HG03432 (cell line): ENCODE measurements at regions not wholly inside any gene's neighbourhood (a gene's known extent, or its start where the extent isn't known, plus 50 kb on each side); places are given as distances from the start of the nearest gene placed in this dataset.
"Not testable (repeated sequence)": the region's sequence is repeated elsewhere in the genome, so short reads cannot be mapped to it uniquely, and the experiment has no call there.

Source experiments
- ATAC-seq: cut with Tn5 transposase; IDR thresholded peaks from one replicate; pipeline ENCODE4 v1.9.1; 2021; ENCODE audit warnings: mild to moderate bottlenecking, moderate library complexity; ENCODE audit not compliant: unreplicated experiment

DNA sequence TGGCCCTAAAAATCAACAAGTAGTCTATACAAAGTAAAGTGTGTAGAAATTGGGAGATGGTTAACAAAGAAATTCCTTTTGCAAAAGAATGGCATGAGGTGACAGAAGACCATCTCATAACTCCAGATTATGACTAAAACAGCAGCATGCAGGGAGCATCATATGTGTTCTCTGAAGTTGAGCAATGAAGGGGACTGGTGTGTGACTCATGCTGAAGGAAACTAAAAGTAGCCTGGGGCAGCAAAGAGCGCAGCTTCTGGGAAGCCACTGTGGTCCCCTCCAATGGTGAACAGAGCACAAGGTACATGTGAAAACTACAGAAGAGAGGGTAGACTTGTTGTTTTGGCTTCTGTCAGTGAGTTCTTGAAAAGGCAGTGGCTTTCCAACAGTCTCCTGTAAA, 133.4 kb downstream of the MACC1 start:
- ATAC-seq, result no peak

DNA sequence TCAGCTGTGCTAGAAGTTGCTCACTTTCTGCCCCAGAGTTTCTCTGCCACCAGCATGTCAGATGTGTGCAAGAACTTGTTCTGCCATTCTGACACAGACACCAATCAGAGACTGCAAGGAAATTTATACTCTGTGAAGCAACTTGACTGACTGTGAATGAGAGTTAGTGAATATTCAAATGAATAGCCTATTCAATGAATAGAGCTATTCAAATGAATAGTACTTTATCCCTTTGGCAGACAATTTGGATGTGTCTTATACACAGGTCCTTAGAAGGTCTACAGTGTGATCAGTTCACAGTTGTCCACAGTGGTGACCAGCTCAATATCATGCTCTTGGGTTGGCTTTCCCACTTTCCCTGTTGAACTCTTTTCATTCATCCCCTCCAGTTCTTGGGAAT, 138.1 kb downstream of the MACC1 start:
- ATAC-seq, result no peak

DNA sequence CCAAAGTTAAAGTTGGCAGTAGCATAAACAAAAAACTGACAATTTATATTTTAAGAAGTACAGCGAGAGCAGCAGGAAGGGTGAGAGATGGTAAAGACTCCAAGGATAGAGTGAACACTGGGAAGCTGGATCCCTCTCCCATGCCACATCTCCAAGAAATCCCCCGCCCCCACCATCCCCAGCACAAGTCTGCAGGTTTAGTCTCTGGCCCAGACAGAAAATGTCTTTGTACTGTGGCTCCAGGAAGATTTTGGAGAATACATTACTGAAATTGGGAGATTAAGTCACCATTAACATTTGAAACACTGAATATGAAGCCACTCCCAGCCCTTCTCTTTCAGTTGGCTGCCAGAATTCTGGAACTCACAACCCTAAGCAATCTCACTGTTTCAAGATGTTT, 140.3 kb downstream of the MACC1 start:
- ATAC-seq, result no peak

DNA sequence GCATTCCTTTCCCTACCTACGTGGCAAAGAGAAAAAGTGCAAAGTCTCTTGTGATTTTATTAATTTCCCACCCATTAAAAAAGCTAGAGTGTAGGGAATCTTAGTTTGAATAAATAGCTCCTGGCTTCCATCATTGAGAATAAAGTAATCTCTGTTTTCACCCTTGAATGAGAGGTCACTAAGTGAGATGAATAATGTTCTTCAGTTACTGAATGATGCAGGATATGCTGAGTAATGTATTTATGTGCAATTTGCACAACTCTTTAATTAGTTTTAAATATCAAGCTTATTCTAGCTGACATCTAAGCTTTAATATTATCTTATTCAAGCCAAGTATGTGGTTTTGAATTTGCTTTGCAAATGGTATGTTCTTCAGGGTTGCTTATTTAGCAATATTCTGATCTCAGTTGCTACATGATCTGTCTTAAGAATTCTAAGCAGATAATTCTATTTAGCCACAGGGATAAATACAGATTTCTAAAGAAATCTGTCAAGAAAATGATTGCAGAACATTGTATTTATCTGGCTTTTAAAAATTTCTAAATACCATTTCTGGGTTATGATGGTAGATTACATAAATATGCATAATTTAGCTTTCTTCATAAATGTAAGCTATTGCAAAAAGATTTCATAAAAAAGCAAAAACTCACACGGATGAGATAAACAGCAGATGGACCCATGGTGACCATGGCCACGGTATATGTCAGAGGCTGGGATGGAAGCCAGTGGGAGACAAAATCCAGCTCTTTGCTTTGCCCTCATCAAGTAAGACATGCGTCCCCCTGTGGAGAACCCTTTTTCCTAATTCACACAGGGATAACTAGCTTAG, 141.0 kb downstream of the MACC1 start:
- ATAC-seq, result no peak

DNA sequence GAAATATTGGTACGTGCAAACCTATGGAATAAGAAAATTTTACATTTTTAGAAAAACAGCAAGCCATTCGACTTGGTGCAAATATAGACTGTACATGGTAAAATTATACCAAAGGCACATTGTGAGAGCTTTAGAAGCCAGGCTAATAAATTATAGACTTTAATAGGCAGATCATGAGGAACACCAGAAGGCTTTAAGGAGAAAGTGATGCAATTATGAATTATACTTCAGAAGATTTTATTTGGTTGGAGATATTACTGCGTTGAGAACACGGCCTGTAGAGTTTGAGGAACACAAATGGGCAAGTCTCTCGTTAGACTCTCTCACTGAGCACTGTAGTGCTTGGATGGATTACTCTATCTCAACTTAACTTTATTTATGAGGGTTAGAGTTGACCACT, 141.7 kb downstream of the MACC1 start:
- no peak for ATAC-seq

DNA sequence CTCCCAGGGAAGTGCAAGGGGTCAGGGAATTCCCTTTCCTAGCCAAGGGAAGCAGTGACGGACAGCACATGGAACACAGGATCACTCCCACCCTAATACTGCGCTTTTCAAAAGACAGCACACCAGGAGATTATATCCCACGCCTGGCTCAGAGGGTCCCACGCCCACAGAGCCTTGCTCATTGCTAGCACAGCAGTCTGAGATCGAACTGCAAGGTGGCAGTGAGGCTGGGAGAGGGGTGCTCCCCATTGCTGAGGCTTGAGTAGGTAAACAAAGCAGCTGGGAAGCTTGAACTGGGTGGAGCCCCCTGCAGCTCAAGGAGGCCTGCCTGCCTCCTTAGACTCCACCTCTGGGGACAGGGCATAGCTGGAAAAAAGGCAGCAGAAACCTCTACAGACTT, 149.2 kb downstream of the MACC1 start:
- ATAC-seq, result not testable (repeated sequence)

DNA sequence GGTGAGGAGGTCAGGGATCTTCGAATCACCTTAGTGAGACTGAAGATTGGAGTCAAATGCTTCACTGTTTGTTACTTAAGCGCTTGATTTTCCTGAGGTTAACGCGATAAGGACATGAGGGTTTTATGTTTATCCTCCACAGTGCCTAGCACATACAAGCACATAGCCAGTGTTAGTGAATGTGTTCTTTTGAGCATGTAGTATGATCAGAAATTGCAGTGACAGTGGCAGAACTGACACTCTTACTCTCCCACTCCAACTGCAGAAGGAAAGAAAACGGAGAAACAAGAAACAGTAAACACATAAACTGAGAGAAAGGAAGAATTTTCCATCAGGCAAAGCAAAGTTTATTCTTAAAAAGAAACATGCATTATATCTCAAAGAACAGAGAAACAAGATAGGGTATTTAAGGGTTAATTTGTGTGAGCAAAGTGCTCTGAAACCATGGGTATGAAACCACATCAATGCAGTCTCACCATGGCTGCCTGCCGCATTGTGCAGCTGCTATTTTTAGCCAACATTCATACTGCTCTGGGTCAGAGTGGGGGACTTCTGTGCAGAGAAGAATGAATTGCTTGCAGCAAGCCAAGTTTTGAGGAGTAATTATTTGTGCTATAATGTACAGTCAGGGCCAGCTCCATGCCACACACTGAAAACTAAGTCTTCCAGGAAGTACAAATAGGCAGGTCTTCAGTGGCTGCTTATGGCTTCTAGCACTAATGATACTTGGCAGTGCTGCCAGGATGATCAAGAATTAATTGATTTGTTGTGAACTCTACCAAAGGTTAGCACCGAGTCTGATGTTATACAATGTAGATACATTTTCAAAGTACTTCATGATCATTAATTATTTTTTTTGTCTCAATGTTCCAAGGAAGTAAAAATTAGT, 152.0 kb downstream of the MACC1 start:
- peak; percentile 100 for ATAC-seq

DNA sequence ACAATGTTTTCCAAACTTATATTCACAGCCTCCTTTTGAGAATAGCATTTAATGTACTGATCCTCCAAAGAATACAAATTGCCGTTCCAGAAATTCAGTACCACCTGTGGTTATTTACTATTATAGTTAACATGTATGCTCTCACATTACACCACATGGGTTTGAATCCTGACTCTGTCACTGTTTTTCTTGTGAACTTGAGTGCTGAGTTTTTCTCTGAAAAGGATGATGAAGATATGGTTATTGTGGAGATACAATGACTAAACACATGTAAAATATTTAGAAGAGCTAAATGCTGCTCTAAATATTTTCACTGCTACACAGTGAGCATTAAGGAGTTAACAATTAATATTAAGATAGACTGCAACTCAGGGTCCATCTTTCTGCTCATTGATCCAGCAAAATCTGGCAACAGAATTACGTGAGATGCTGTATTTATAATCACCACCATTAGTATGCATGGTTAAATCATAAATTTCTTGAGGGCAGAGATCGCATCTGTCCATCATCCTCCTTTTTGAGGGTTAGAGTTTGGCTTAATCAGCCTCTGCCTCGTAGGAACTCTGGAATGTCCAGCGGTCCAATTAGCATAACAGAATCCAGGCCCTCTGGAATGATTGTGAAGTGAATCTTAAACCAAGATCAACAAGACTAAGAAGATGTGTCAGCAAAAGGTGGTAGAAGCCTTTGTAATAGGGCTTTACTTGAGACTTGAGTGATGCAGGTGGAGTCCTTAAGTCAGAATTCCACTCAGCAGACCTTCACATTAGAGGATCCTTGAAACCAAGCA, 152.8 kb downstream of the MACC1 start:
- ATAC-seq, result no peak

DNA sequence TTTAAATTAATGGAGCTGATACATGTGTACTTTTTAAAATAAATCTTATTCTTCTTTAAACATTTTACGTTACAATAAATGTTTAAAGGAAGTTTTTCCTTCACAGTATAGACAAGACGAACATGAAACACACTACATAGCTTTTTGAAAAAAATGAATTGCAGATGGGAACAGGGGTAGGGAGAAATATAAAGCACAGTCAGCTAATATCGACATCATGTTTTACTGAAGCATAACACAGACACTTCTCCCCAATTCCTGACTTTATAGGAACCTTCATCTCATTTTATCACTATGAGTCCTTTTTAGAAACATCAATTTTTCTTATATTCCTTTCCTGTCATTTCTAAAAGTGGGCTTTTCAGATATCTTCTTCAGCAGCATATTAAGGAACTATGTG, 153.5 kb downstream of the MACC1 start:
- no peak for ATAC-seq

DNA sequence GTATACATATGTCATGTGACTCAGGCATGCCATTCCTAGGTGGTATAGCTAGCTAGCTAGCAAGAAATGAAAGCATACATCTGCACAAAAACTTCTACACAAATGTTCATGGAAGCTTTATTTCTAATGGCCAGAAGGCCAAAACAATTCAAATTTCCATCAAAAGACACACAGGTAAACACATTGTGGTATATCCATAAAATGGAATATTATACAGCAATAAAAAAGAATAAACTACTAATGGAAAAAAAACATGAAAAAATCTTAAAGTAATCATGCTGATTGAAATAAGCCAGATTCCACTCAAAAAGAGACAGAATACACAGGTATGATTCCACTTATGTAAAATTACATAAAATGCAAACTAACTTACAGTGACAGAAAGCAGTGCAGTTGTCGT, 154.3 kb downstream of the MACC1 start:
- no peak for ATAC-seq

DNA sequence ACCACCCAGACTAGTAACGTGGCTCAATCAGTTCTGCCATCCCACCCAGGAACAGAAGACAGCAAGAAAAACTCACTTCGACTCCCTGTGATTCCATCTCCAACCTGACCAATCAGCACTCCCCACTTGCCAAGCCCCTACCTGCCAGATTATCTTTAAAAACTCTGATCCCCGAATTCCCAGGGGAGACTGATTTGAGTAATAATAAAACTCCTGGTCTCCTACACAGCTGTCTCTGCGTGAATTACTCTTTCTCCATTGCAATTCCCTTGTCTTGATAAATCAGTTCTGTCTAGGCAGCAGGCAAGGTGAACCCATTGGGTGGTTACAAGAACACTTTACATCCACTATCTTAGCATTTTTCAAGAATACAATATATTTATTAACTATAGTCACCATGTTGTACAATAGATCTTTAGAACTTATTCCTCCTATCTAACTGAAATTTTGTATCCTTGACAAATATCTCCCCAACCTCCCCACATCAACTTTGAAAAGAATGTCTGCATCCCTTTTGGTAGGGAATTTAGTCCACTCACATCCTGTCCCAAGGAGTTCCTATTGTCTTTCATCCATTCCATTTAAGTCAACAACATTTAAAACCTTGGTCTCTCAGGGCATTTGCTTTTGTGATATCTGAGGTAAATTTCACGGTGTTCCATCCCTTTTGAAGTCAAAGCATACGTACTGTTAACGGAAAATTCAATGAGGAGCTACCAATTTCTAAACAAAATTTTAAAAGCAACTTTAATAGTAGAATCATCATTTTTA, 163.7 kb downstream of the MACC1 start:
- no peak for ATAC-seq

DNA sequence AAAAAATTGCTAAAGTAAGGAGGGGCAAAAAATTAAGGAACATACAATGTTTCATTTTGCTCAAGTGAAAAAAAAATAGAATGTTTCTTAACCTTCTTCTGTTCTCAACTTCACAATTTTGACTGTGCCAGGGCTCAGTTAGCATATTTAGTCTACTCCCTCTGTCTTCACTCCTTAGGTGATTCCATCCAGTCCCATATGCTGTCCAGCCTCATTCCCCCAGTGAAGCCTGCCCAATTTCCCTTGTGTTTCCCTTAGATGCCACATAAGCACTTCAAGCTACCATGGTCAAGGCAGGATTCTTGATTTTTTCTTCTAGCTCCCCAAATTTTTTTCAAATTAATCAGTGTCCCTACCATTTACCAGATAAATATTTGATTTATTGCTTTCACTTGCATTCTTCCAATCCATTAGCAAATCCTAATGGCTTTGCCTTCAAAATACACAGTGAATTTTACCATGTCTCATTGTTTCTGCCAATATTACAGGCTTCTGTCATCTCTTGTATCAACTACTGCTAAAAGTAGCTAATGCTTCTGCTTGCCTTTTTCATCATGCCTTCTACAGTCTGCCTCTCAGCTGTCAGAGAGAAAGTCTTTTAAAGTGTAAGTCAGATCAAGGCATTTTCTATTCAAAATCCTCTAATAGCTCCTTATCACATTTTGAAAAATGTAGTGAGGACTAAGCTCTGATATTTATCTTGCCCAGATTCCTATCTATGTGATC, 166.8 kb downstream of the MACC1 start:
- ATAC-seq, result no peak

DNA sequence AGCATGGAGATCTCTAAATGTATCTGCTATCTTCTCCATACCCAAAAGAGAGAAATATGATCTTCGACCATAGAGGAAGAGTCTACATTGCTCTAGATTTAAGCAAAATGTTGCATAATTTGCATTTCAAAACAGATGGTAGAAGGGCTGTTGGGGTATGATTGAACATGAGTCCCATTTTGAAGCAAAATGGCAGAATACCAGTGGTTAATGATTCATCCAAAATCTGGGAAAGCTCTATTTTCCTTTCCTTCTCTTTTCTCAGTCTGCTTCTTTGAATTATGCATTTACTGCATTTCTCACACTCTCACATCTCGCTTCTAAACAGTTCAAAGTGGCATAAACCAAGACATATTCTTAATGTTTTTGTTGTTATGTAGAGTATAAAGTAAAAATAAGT, 178.5 kb downstream of the MACC1 start:
- ATAC-seq, result no peak

DNA sequence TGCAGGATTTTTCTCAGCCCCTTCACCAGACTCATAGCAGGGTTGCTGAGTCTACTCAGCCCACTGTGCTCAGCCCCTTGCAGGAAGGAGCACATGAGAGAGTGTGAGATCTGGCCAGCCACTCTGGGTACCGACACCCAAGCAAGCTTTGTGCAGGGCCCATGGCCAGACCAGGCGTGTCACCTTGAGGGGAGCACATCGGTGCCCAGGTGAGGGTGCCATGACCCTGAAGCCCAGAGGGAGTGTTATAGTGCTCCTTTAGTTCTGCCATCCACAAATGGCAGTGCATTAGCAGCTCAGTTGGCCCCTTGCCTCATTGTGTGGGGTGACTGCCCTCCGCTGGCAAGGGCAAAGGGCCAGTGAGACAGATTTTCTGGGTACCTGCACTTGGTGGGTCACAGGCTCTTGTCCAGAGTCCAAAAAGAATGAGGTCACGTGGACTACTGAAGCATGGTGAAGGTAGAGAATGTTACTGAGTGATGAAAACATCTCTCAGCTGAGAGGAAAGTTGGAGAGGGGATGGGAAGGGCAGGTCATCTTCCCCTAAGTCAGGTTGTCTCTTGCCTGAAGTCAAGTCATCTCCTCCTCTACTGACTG, 181.8 kb downstream of the MACC1 start:
- no peak for ATAC-seq

DNA sequence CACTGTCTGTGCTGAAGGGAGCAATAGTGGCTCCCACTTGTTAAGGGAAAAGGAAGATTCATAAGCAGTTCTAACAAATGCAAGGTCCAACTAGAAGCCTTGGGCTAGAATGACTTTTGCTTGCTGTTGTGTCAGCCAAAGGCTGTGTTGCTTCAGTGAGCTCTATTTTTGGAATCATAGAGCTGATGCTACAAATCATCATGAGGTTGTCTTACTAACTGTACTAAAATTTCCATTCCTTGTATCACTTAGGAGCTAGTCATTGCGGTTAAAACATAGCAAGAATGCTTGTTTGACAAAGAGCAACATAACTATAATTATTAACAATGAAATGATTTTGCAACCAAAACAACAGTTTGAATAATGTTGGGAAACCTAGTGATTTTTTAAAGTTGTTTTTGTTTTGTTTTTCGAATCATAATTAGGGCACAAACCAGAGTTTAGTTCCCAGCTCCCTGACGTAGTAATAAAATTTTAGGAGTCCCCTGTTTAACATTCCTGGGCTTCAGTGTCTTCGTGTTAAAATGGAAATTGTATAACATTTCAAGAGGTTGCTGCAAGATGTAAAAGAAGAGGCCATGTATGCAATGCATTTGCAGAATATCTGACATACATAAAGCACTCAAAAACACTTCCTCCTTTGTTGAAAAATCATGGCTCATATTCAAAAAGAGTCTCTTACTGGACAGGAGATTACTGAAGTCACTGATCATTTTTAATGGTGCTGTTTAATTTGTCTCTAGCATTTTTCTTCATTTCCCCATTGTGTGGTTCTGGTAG, 183.4 kb downstream of the MACC1 start:
- no peak for ATAC-seq

DNA sequence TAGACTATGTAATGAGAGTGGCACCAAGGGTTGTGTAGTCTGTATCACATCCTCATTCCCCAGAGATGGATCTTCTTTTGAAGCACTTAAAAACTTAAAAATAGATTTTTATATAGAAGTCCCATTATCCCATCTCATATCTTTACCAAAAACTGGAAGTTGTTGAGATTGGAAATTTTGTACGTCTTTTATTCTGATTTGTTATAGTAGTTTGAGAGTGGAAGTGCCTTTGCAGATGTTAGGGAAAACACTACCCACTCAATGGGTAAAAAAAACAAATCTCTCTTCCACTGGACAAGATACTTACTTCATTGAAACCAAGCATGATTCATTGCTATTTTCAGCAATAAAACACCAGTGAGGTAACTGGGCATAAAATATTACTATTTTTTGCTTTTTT, 184.4 kb downstream of the MACC1 start:
- ATAC-seq, result no peak

DNA sequence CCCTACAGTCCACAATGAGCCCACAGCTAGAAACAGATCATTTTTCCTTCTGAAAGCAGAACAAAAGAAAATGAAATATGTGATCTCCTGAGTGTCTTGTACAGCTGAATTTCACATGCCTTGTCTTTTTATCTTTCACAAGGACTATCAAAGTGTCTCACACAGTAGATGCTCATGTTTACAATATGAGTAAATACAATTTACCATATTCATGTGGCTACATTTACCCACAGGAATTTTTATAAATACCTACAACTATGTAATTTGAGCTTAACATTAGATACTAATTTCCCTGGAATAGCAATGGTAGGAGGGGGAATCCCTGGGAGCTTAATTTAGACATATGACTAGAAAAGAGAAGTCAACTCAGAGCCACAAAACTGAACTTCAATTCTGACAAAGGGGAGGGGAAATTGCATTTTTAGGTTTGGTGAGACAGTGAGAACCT, 186.2 kb downstream of the MACC1 start:
- ATAC-seq, result peak; percentile 74

DNA sequence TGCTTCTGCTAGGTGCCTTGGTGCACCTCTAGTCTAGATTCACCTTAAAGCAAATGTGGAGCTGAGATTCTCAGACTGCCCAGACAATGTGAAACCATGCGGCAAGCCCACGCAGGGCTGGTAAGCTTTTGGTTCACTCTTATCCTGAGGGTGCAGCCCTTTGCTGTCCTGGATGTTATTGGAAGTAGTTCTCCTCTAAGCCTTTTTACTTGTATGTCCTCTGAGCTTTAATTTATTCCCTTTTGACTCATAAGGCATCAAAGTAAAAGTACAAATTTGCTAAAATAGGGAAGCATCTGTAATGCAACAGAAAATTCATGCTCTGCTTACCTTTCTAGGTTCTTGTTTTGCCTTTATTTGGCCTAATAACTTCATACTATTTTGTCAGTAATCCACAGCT, 186.8 kb downstream of the MACC1 start:
- ATAC-seq, result peak; percentile 86

DNA sequence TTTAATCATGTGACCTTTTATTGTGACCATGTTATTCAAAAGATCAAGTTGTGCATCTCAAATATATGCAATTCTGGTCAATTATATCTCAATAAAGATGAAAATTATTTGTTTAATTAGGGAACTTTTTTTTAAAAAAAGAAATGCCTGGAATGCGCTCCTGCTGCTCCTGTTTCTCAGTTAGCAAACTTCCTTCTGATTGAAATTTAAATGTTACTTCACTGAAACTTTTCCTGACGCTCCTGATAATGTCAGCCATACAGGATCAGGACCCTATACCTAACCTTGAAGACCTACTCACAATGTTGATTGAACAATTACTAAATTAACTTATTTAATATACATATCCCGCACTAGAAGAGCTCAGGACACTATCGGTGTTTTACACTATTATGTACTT, 190.4 kb downstream of the MACC1 start:
- ATAC-seq, result no peak
